Activated naive CD4-positive, alpha-beta T cell treated with anti-CD3 and anti-CD28 coated beads, Interleukin-2, amount 10 ng/mL, durations not matched to agents 7 days and 5 days (primary cell): ENCODE measurements at regions not wholly inside any gene's neighbourhood (a gene's known extent, or its start where the extent isn't known, plus 50 kb on each side); places are given as distances from the start of the nearest gene placed in this dataset.
"Not testable (repeated sequence)": the region's sequence is repeated elsewhere in the genome, so short reads cannot be mapped to it uniquely, and the experiment has no call there.

ENCODE experiments used
- CTCF ChIA-PET: fragments of 350-600 bp; sonication (Branson Sonifier 250); formaldehyde crosslinking; loops from one replicate; lab custom pipeline; 2021; ENCODE audit warnings: antibody characterized with exemption; lab: Charles Lee
- DNase-seq: peaks from one replicate; pipeline ENCODE4 v3.0.0-alpha.2; 2020
- H3K27ac Mint-ChIP-seq: one replicate; pipeline ENCODE4 v1.8.0; 2021; ENCODE audit warnings: mild to moderate bottlenecking, moderate library complexity, mixed read lengths
- H3K27me3 Mint-ChIP-seq: one replicate; pipeline ENCODE4 v1.8.0; 2021; ENCODE audit warnings: mild to moderate bottlenecking, mixed read lengths
- H3K36me3 Mint-ChIP-seq: one replicate; pipeline ENCODE4 v1.8.0; 2021; ENCODE audit warnings: mixed read lengths
- H3K4me1 Mint-ChIP-seq: one replicate; pipeline ENCODE4 v1.8.0; 2021; ENCODE audit warnings: mixed read lengths
- H3K4me3 Mint-ChIP-seq: one replicate; pipeline ENCODE4 v1.8.0; 2021; ENCODE audit warnings: mild to moderate bottlenecking, moderate library complexity, mixed read lengths
- H3K9me3 Mint-ChIP-seq: one replicate; pipeline ENCODE4 v1.8.0; 2021; ENCODE audit warnings: mixed read lengths

GRCh38 chr19:30105316-30105715 is 163.3 kb downstream of the URI1 start:
- H3K27me3 Mint-ChIP-seq: peaks cover 21% of the 10 kb centered on the region
- H3K36me3 Mint-ChIP-seq: no peaks in the 10 kb centered on the region
- no peak overlapping the region for H3K27ac Mint-ChIP-seq
- H3K4me3 Mint-ChIP-seq: no peak overlapping the region
- CTCF ChIA-PET: no interaction called here
- DNase-seq: no peak
- no peaks in the 10 kb centered on the region for H3K9me3 Mint-ChIP-seq
- no peaks in the 10 kb centered on the region for H3K4me1 Mint-ChIP-seq

- Mint-ChIP-seq H3K4me3 (no peak overlapping the region), H3K9me3 (no peaks in the 10 kb centered on the region), H3K36me3 (no peaks in the 10 kb centered on the region), H3K27ac (no peak overlapping the region), H3K4me1 (no peaks in the 10 kb centered on the region), H3K27me3 (peaks cover 21% of the 10 kb centered on the region)
- DNase-seq: no peak
- CTCF ChIA-PET: no interaction called here
Observed at GRCh38 chr19:30105727-30106126, 163.7 kb downstream of the URI1 start.

GRCh38 chr19:30106417-30107095 is 164.5 kb downstream of the URI1 start:
- Mint-ChIP-seq H3K4me3 (no peak overlapping the region), H3K27me3 (peaks cover 21% of the 10 kb centered on the region), H3K36me3 (no peaks in the 10 kb centered on the region), H3K9me3 (no peaks in the 10 kb centered on the region), H3K27ac (no peak overlapping the region), H3K4me1 (no peaks in the 10 kb centered on the region)
- CTCF ChIA-PET: no interaction called here
- no peak for DNase-seq

GRCh38 chr19:30107251-30107650 is 165.2 kb downstream of the URI1 start:
- Mint-ChIP-seq H3K4me3 (no peak overlapping the region), H3K27me3 (peaks cover 21% of the 10 kb centered on the region)

GRCh38 chr19:30109565-30109964 is 167.5 kb downstream of the URI1 start:
- Mint-ChIP-seq H3K4me3 (no peak overlapping the region), H3K9me3 (no peaks in the 10 kb centered on the region), H3K36me3 (no peaks in the 10 kb centered on the region)

More at GRCh38 chr19:30107251-30107650, 165.2 kb downstream of the URI1 start:
- Mint-ChIP-seq H3K4me1 (no peaks in the 10 kb centered on the region), H3K9me3 (no peaks in the 10 kb centered on the region), H3K36me3 (no peaks in the 10 kb centered on the region), H3K27ac (no peak overlapping the region)
- CTCF ChIA-PET: no interaction called here
- no peak for DNase-seq

GRCh38 chr19:30111021-30111855 is 169.2 kb downstream of the URI1 start:
- no peaks in the 10 kb centered on the region for H3K9me3 Mint-ChIP-seq
- peaks cover 21% of the 10 kb centered on the region for H3K27me3 Mint-ChIP-seq
- no peaks in the 10 kb centered on the region for H3K36me3 Mint-ChIP-seq
- no peak for DNase-seq
- CTCF ChIA-PET: no interaction called here
- no peaks in the 10 kb centered on the region for H3K4me1 Mint-ChIP-seq
- no peak overlapping the region for H3K4me3 Mint-ChIP-seq
- no peak overlapping the region for H3K27ac Mint-ChIP-seq

More at GRCh38 chr19:30109565-30109964, 167.5 kb downstream of the URI1 start:
- no peak for DNase-seq
- no peak overlapping the region for H3K27ac Mint-ChIP-seq
- no peaks in the 10 kb centered on the region for H3K4me1 Mint-ChIP-seq
- CTCF ChIA-PET: no interaction called here
- peaks cover 21% of the 10 kb centered on the region for H3K27me3 Mint-ChIP-seq

- no peak for DNase-seq
- H3K27ac Mint-ChIP-seq: no peak overlapping the region
- no peaks in the 10 kb centered on the region for H3K4me1 Mint-ChIP-seq
- H3K4me3 Mint-ChIP-seq: no peak overlapping the region
- no peaks in the 10 kb centered on the region for H3K9me3 Mint-ChIP-seq
- H3K36me3 Mint-ChIP-seq: no peaks in the 10 kb centered on the region
- CTCF ChIA-PET: no interaction called here
- H3K27me3 Mint-ChIP-seq: peaks cover 12% of the 10 kb centered on the region
Observed at GRCh38 chr19:30112171-30112570, 170.1 kb downstream of the URI1 start.

GRCh38 chr19:30112666-30113065 is 170.6 kb downstream of the URI1 start:
- no peaks in the 10 kb centered on the region for H3K36me3 Mint-ChIP-seq
- H3K9me3 Mint-ChIP-seq: no peaks in the 10 kb centered on the region
- H3K4me1 Mint-ChIP-seq: no peaks in the 10 kb centered on the region
- H3K27ac Mint-ChIP-seq: no peak overlapping the region
- no peak overlapping the region for H3K4me3 Mint-ChIP-seq
- CTCF ChIA-PET: no interaction called here
- DNase-seq: no peak
- peaks cover 7% of the 10 kb centered on the region for H3K27me3 Mint-ChIP-seq

GRCh38 chr19:30113186-30113585 is 171.1 kb downstream of the URI1 start:
- Mint-ChIP-seq H3K27ac (no peak overlapping the region), H3K4me3 (no peak overlapping the region), H3K4me1 (no peaks in the 10 kb centered on the region), H3K27me3 (peaks cover 5% of the 10 kb centered on the region), H3K9me3 (no peaks in the 10 kb centered on the region), H3K36me3 (no peaks in the 10 kb centered on the region)
- CTCF ChIA-PET: no interaction called here
- DNase-seq: no peak

- H3K4me1 Mint-ChIP-seq, DNase-seq, H3K27me3 Mint-ChIP-seq, H3K36me3 Mint-ChIP-seq, H3K4me3 Mint-ChIP-seq, H3K9me3 Mint-ChIP-seq, CTCF ChIA-PET, H3K27ac Mint-ChIP-seq: not testable (repeated sequence)
Observed at GRCh38 chr19:30114095-30114494, 172.1 kb downstream of the URI1 start.

- CTCF ChIA-PET: no interaction called here
- no peaks in the 10 kb centered on the region for H3K4me1 Mint-ChIP-seq
- no peak for DNase-seq
- no peaks in the 10 kb centered on the region for H3K9me3 Mint-ChIP-seq
- H3K27me3 Mint-ChIP-seq: peaks cover 4% of the 10 kb centered on the region
- no peak overlapping the region for H3K27ac Mint-ChIP-seq
- H3K4me3 Mint-ChIP-seq: no peak overlapping the region
- H3K36me3 Mint-ChIP-seq: no peaks in the 10 kb centered on the region
Observed at GRCh38 chr19:30115947-30116346, 173.9 kb downstream of the URI1 start.

GRCh38 chr19:30116530-30116929 is 174.5 kb downstream of the URI1 start:
- H3K27ac Mint-ChIP-seq: no peak overlapping the region
- H3K4me3 Mint-ChIP-seq: no peak overlapping the region
- H3K4me1 Mint-ChIP-seq: no peaks in the 10 kb centered on the region
- CTCF ChIA-PET: no interaction called here
- no peaks in the 10 kb centered on the region for H3K36me3 Mint-ChIP-seq
- peaks cover 7% of the 10 kb centered on the region for H3K27me3 Mint-ChIP-seq
- no peak for DNase-seq
- no peaks in the 10 kb centered on the region for H3K9me3 Mint-ChIP-seq

- Mint-ChIP-seq H3K27me3 (peaks cover 7% of the 10 kb centered on the region), H3K9me3 (no peaks in the 10 kb centered on the region), H3K4me3 (no peak overlapping the region), H3K36me3 (no peaks in the 10 kb centered on the region), H3K27ac (no peak overlapping the region), H3K4me1 (no peaks in the 10 kb centered on the region)
- CTCF ChIA-PET: no interaction called here
- no peak for DNase-seq
Observed at GRCh38 chr19:30116984-30117555, 175.0 kb downstream of the URI1 start.

GRCh38 chr19:30117636-30118145 is 175.7 kb downstream of the URI1 start:
- DNase-seq: no peak
- CTCF ChIA-PET: no interaction called here
- Mint-ChIP-seq H3K4me3 (no peak overlapping the region), H3K4me1 (no peaks in the 10 kb centered on the region), H3K9me3 (no peaks in the 10 kb centered on the region), H3K27me3 (peaks cover 7% of the 10 kb centered on the region), H3K27ac (no peak overlapping the region), H3K36me3 (no peaks in the 10 kb centered on the region)
